MM.1S (cell line): ENCODE measurements at regions not wholly inside any gene's neighbourhood (a gene's known extent, or its start where the extent isn't known, plus 50 kb on each side); places are given as distances from the start of the nearest gene placed in this dataset.
"Not testable (repeated sequence)": the region's sequence is repeated elsewhere in the genome, so short reads cannot be mapped to it uniquely, and the experiment has no call there.

Source experiments
- CTCF ChIP-seq: fragments of 300-600 bp; sonication (generic); IDR thresholded peaks from 2 replicates; pipeline ENCODE4 v1.5.1; 2016; ENCODE audit warnings: antibody characterized with exemption, low read length, mixed read lengths
- EZH2 ChIP-seq: fragments of 300-600 bp; sonication (generic); optimal IDR thresholded peaks from 2 replicates; pipeline ENCODE3; 2017; ENCODE audit warnings: low read depth, mild to moderate bottlenecking, antibody characterized with exemption, low read length, mixed read lengths
- EZH2phosphoT487 ChIP-seq: fragments of 300-600 bp; sonication (generic); IDR thresholded peaks from 2 replicates; pipeline ENCODE4 v1.6.1; 2018; ENCODE audit warnings: antibody characterized with exemption, low read length

GRCh38 chr2:111412841-111413650, 292.3 kb downstream of the BCL2L11 start:
- TF ChIP-seq CTCF, EZH2, EZH2phosphoT487: not testable (repeated sequence)
